Smooth muscle cell (in vitro differentiated cells): ENCODE measurements at regions not wholly inside any gene's neighbourhood (a gene's known extent, or its start where the extent isn't known, plus 50 kb on each side); places are given as distances from the start of the nearest gene placed in this dataset. TPM values are rescaled to one million over a fixed set of nuclear protein-coding genes. Genes with fewer than 3 reads are reported as not detected.

Experiments
- DNase-seq: peaks from one replicate; lab custom pipeline; 2025; ENCODE audit not compliant: unreplicated experiment; lab: John Stamatoyannopoulos, UW
- H2AFZ ChIP-seq: fragments of 200-600 bp; sonication (generic); 2 replicates; pipeline ENCODE4 v1.6.0; 2016; ENCODE audit warnings: antibody characterized with exemption, low read depth, mild to moderate bottlenecking
- H3F3A ChIP-seq: fragments of 200-600 bp; sonication (generic); 2 replicates; pipeline ENCODE4 v1.6.0; 2017; ENCODE audit warnings: antibody characterized with exemption, low read depth
- H3K27ac ChIP-seq: fragments of 200-600 bp; sonication (generic); 2 replicates; pipeline ENCODE4 v1.5.1; 2016; ENCODE audit warnings: low read depth, mild to moderate bottlenecking
- H3K27me3 ChIP-seq: fragments of 200-600 bp; sonication (generic); 2 replicates; pipeline ENCODE4 v1.6.1; 2016; ENCODE audit warnings: low read depth, mild to moderate bottlenecking
- H3K36me3 ChIP-seq: fragments of 200-600 bp; sonication (generic); 2 replicates; pipeline ENCODE4 v1.5.1; 2016; ENCODE audit warnings: low read depth
- H3K4me1 ChIP-seq: fragments of 200-600 bp; sonication (generic); 2 replicates; pipeline ENCODE4 v1.5.1; 2016; ENCODE audit warnings: low read depth
- H3K4me2 ChIP-seq: fragments of 200-600 bp; sonication (generic); 2 replicates; pipeline ENCODE4 v1.6.0; 2016; ENCODE audit warnings: mild to moderate bottlenecking
- H3K4me3 ChIP-seq: fragments of 200-600 bp; sonication (generic); 2 replicates; pipeline ENCODE4 v1.5.1; 2016; ENCODE audit warnings: mild to moderate bottlenecking
- H3K79me2 ChIP-seq: fragments of 200-600 bp; sonication (generic); 2 replicates; pipeline ENCODE4 v1.6.0; 2016; ENCODE audit warnings: low read depth, mild to moderate bottlenecking
- H3K9ac ChIP-seq: fragments of 200-600 bp; sonication (generic); 2 replicates; pipeline ENCODE4 v1.6.0; 2016; ENCODE audit warnings: low read depth
- H3K9me3 ChIP-seq: fragments of 200-600 bp; sonication (generic); replicated peaks from 2 replicates; pipeline ENCODE4 v1.5.1; 2016; ENCODE audit warnings: low read depth
- H4K20me1 ChIP-seq: fragments of 200-600 bp; sonication (generic); 2 replicates; pipeline ENCODE4 v1.6.0; 2016; ENCODE audit warnings: low read depth
- WGBS: methylation state at CpG from one replicate; pipeline ENCODE4 v1.1.7; 2016; ENCODE audit warnings: low lambda C conversion rate; 5-methylcytosine and 5-hydroxymethylcytosine counted together
- small RNA-seq: library from RNA; depleted of rRNA; stranded (forward); fragments of <200 nt; gene quantifications from one replicate; pipeline ENCODE3, GENCODE V24; 2014
- TF ChIP-seq, protein P1 (sequence below): fragments of 200-600 bp; sonication (generic); IDR thresholded peaks from 2 replicates; pipeline ENCODE4 v1.5.1; 2017; ENCODE audit warnings: borderline replicate concordance, mild to moderate bottlenecking, antibody characterized with exemption; ENCODE audit not compliant: insufficient read depth, poor library complexity, severe bottlenecking

DNA sequence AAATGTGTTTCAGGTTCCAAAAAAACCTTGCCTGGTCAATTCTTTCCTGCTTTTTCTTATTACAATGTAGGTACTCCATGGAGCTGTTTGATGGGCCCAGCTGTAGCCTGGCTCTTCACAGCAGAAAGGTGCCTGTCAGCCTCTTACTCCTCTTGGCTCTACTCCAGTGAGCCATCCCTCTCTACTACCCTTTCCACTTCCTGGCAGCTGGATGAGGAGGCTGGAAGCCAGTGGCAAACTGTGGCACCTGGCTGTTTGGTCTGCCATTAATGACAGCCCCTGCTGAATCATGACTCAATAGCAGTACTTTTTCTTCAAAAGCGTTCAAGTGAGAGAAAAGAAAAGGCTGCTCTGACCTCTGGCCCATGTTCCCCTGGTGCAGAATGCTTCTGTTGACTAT lies 618.1 kb downstream of the PYDC2 start:
- 83% methylated on average over 1 of the region's 1 CpG for WGBS
- TF ChIP-seq, protein P1, sequence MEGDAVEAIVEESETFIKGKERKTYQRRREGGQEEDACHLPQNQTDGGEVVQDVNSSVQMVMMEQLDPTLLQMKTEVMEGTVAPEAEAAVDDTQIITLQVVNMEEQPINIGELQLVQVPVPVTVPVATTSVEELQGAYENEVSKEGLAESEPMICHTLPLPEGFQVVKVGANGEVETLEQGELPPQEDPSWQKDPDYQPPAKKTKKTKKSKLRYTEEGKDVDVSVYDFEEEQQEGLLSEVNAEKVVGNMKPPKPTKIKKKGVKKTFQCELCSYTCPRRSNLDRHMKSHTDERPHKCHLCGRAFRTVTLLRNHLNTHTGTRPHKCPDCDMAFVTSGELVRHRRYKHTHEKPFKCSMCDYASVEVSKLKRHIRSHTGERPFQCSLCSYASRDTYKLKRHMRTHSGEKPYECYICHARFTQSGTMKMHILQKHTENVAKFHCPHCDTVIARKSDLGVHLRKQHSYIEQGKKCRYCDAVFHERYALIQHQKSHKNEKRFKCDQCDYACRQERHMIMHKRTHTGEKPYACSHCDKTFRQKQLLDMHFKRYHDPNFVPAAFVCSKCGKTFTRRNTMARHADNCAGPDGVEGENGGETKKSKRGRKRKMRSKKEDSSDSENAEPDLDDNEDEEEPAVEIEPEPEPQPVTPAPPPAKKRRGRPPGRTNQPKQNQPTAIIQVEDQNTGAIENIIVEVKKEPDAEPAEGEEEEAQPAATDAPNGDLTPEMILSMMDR = no peak

GRCh38 chr3:192080336-192080735 lies 619.4 kb downstream of the PYDC2 start:
- DNase-seq = no peak
- WGBS = 67% methylated on average over 1 of the region's 1 CpG
- Histone ChIP-seq H4K20me1 (no peaks in the 10 kb centered on the region), H3K79me2 (no peaks in the 10 kb centered on the region), H3K9ac (no peak overlapping the region), H3K27ac (no peak overlapping the region), H3K4me3 (no peak overlapping the region), H3K36me3 (no peaks in the 10 kb centered on the region), H3K4me2 (no peak overlapping the region), H3K4me1 (peaks cover 30% of the 10 kb centered on the region), H2AFZ (no peak overlapping the region), H3K9me3 (no peaks in the 10 kb centered on the region), H3K27me3 (no peaks in the 10 kb centered on the region), H3F3A (no peaks in the 10 kb centered on the region)
- TF ChIP-seq, protein P1 = no peak

More for the DNA sequence above, 618.1 kb downstream of the PYDC2 start:
- H4K20me1 ChIP-seq = no peaks in the 10 kb centered on the region
- DNase-seq = no peak
- H3K4me2 ChIP-seq = no peak overlapping the region
- peaks cover 30% of the 10 kb centered on the region for H3K4me1 ChIP-seq
- H3K27me3 ChIP-seq = no peaks in the 10 kb centered on the region
- H3K9ac ChIP-seq = no peak overlapping the region
- no peaks in the 10 kb centered on the region for H3F3A ChIP-seq
- no peaks in the 10 kb centered on the region for H3K9me3 ChIP-seq
- H3K36me3 ChIP-seq = no peaks in the 10 kb centered on the region
- H2AFZ ChIP-seq = no peak overlapping the region
- H3K79me2 ChIP-seq = no peaks in the 10 kb centered on the region
- no peak overlapping the region for H3K4me3 ChIP-seq
- no peak overlapping the region for H3K27ac ChIP-seq

DNA sequence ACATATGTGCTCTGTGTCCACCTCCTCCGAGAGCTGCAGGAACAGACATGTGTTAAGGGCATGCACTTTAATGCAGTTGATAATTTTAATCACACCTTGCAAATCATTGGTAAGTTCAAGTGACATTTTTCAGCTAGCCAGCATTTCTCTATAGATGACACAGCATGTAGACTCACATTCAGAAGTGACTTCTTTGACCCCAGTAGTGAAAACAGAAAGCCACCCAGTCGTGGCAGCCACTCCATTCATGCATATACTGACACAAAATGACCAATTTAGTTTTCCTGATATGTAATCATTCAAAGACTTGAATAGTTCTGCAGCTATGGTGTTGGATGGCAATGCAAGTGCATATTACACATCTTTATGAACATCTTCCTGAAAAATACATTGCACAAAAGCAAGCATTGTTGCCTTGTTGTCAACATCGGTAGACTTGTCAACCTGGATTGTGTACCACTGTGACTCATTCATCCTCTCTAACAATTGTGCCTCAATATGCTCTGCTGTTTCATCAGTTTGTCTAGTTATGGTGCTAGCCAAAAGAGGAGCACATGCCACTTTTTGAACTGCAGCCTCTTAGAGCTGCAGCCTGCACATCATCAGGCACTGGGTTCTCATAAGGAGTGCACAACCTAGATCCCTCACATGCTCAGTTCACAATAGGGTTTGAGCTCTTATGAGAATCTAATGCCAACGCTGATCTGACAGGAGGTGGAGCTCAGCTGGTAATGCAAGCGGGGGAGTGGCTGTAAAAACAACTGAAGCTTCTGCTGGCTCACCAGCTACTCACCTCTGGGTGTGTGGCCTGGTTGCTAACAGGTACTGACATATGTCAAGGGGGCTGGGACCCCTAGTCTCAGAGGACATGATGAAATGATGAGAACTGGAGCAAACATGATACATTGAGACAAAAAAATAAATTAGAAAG lies 622.0 kb downstream of the PYDC2 start:
- Histone ChIP-seq H3K79me2 (no peaks in the 10 kb centered on the region), H2AFZ (no peak overlapping the region), H3K27me3 (no peaks in the 10 kb centered on the region), H3K9ac (no peak overlapping the region), H3K4me2 (no peak overlapping the region), H3K27ac (no peak overlapping the region), H3K4me3 (no peak overlapping the region), H3F3A (no peaks in the 10 kb centered on the region), H4K20me1 (no peaks in the 10 kb centered on the region), H3K9me3 (no peaks in the 10 kb centered on the region), H3K4me1 (peaks cover 27% of the 10 kb centered on the region), H3K36me3 (no peaks in the 10 kb centered on the region)
- no peak for DNase-seq
- WGBS = 83% methylated on average over 5 of the region's 5 CpGs
- TF ChIP-seq, protein P1 = no peak

Small RNA genes lying in the stretch of these regions (small RNA-seq; reads per million reads assigned to genes)
- gene RF00019 = not detected
